ENCODE measurements at regions not wholly inside any gene's neighbourhood (a gene's known extent, or its start where the extent isn't known, plus 50 kb on each side); places are given as distances from the start of the nearest gene placed in this dataset.

- H3K27me3 ChIP-seq: no peaks in the 10 kb centered on the region
- H3K4me2 ChIP-seq: peak overlapping the region in 3 of 11 experiments; percentile 1 to 19 (median 10); a peak in 1 of 22 replicates
- no peaks in the 10 kb centered on the region for H4K20me1 ChIP-seq
- TF ChIP-seq Cebpa-rat (IDR thresholded peaks at IDR 0.05): 0 out of 22 replicates have a peak, but pooled peaks of 1 of the 11 experiments have one; percentile 39
- H3K4me3 ChIP-seq: no peak overlapping the region
- no peak overlapping the region for H3K9ac ChIP-seq
- peaks cover 9 to 21% (median 14%) of the 10 kb centered on the region in 11 experiments for H3K9me3 ChIP-seq (replicated peaks in 1 of 11)
- no peaks in the 10 kb centered on the region for H3K36me3 ChIP-seq
- peaks cover 15 to 34% (median 19%) of the 10 kb centered on the region in 10 experiments for H3K4me1 ChIP-seq
- no peak overlapping the region for H3K27ac ChIP-seq
Observed at GRCh38 chr12:124664395-124665111, 97.1 kb upstream of the NCOR2 start.

DNA sequence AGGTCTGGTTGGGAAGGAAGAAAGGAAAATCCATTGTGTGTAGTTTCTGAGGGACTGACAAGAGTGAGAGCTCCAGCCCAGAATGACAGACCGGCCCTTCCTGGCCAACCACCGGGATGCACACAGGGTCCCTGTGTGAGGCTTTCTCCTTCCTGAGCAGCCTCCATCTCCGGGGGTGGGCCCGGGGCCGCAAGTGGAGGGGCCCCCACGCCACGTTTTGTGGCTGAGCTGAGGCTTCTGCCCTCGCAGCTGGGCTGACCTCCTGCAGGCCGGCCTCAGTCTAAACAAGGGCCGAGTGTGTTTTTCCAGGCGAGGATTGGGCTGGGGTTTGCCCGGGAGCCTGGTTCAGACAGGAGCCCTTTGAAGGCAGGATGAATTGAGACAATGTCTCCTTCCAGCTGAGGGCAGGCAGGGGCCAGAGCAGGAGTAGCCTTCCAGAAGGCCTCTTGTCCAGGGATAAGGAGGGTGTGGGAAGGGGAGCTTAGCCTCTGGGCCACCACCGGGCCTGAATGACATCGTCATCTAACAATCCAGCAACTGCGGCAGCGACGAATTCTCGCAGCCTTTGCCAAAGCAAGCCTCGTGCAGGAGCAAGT lies 96.5 kb upstream of the NCOR2 start:
- Histone ChIP-seq H3K36me3 (no peaks in the 10 kb centered on the region), H3K9ac (no peak overlapping the region), H3K27ac (no peak overlapping the region), H3K4me1 (peaks cover 8 to 27% (median 12%) of the 10 kb centered on the region in 10 experiments), H4K20me1 (no peaks in the 10 kb centered on the region), H3K4me3 (no peak overlapping the region), H3K9me3 (replicated peaks in 1 of 11) (peaks cover 9 to 21% (median 14%) of the 10 kb centered on the region in 11 experiments), H3K27me3 (no peaks in the 10 kb centered on the region), H3K4me2 (no peak overlapping the region)
- TF ChIP-seq Cebpa-rat (IDR thresholded peaks at IDR 0.05): no peak

GRCh38 chr12:124663206-124663605 lies 95.8 kb upstream of the NCOR2 start:
- Histone ChIP-seq H3K36me3 (no peaks in the 10 kb centered on the region), H3K4me2 (no peak overlapping the region), H4K20me1 (no peaks in the 10 kb centered on the region), H3K4me1 (peaks cover 4 to 20% (median 9%) of the 10 kb centered on the region in 10 experiments; a peak in 14 of 20 replicates), H3K9me3 (replicated peaks in 1 of 11) (peaks cover 9 to 21% (median 14%) of the 10 kb centered on the region in 11 experiments), H3K27ac (no peak overlapping the region), H3K4me3 (no peak overlapping the region), H3K27me3 (no peaks in the 10 kb centered on the region), H3K9ac (no peak overlapping the region)
- no peak for TF ChIP-seq Cebpa-rat (IDR thresholded peaks at IDR 0.05)

DNA sequence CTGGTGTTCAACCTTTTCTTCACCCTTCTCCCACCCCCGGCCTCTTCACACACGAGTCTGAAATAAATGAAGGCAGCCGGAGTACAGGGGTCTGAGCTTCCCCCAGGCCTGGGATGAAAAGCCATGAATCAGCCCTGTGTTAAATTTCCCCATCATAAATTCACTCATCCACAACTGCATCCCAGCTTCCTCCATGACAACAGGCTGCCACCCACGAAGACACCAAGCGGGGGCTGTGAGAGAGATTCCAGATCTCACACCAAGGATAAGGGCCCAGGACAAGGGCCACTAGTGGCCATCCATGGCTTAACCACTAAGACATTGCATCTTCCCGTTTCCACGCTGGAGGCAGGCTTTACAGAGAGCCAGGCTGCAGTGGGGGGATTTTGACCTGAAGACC lies 93.9 kb upstream of the NCOR2 start:
- H4K20me1 ChIP-seq: no peaks in the 10 kb centered on the region
- H3K4me1 ChIP-seq: peaks cover 9 to 35% (median 18%) of the 10 kb centered on the region in 10 experiments
- H3K9me3 ChIP-seq (replicated peaks in 1 of 11): peaks cover under 1 to 10% (median 3%) of the 10 kb centered on the region in 11 experiments; a peak in 18 of 22 replicates
- no peak overlapping the region for H3K27ac ChIP-seq
- peak overlapping the region in 4 of 11 experiments; percentile 5 to 28 (median 22); a peak in 5 of 22 replicates for H3K4me2 ChIP-seq
- TF ChIP-seq Cebpa-rat (IDR thresholded peaks at IDR 0.05): no peak
- H3K36me3 ChIP-seq: no peaks in the 10 kb centered on the region
- H3K9ac ChIP-seq: no peak overlapping the region
- no peak overlapping the region for H3K4me3 ChIP-seq
- no peaks in the 10 kb centered on the region for H3K27me3 ChIP-seq

DNA sequence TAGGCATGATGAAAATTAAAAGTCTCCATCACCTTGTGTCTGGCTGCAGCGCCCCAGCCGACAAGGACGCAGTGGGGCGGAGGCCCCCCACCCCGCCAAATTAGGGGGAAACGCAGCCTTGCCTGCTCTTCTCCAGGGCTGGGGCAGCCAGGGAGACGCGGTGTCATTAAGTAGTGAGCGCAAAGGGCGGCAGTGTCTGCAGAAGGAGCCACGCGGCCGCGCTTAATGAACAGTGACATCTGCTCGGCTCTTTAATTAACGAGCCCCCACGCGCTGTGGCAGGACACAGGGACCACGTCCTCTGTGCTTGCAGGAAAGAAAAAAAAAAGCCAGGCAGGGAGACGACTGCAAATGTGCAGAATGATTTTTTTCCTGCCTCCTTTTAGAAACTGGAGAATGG lies 93.4 kb upstream of the NCOR2 start:
- no peaks in the 10 kb centered on the region for H4K20me1 ChIP-seq
- H3K4me2 ChIP-seq: peak overlapping the region in 3 of 11 experiments; percentile 21 to 28 (median 23); a peak in 6 of 22 replicates
- no peak for TF ChIP-seq Cebpa-rat (IDR thresholded peaks at IDR 0.05)
- H3K9ac ChIP-seq: no peak overlapping the region
- no peak overlapping the region for H3K4me3 ChIP-seq
- peaks cover 14 to 39% (median 23%) of the 10 kb centered on the region in 10 experiments for H3K4me1 ChIP-seq
- H3K9me3 ChIP-seq (replicated peaks in 1 of 11): peaks cover 0 to 5% (median 0%) of the 10 kb centered on the region in 11 experiments; a peak in 2 of 22 replicates
- no peaks in the 10 kb centered on the region for H3K27me3 ChIP-seq
- no peaks in the 10 kb centered on the region for H3K36me3 ChIP-seq
- H3K27ac ChIP-seq: no peak overlapping the region

DNA sequence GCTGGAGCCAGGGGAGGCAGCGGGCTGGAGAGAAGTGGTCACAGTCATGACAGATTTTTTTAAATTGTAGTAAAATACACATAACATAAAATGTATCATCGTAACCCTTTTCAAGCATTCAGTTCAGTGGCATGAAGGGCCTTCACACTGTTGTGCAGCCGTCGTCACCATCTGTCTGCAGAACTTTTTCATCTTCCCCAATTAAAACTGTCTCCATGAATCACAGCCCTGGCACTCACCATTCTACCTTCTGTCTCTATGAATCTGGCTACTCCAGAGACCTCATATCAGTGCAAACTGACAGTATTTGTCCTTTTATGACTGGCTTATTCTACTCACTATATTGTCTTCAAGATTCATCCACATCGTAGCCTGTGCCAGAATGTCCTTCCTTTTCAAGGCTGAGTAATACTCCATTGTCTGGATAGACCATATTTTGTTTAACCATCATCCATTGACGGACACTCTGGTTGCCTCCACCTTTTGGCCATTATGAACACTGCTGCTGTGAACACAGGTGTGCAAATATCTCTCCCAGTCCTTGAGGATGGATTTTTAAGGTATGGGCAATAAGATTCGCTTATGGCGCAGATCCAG lies 91.5 kb upstream of the NCOR2 start:
- Histone ChIP-seq H3K9ac (no peak overlapping the region), H3K36me3 (no peaks in the 10 kb centered on the region), H3K4me3 (no peak overlapping the region), H3K9me3 (replicated peaks in 1 of 11) (no peaks in the 10 kb centered on the region), H3K27me3 (no peaks in the 10 kb centered on the region), H3K4me2 (no peak overlapping the region; a peak in 2 of 22 replicates), H4K20me1 (no peaks in the 10 kb centered on the region), H3K27ac (no peak overlapping the region), H3K4me1 (peaks cover 25 to 47% (median 37%) of the 10 kb centered on the region in 10 experiments)
- no peak for TF ChIP-seq Cebpa-rat (IDR thresholded peaks at IDR 0.05)

DNA sequence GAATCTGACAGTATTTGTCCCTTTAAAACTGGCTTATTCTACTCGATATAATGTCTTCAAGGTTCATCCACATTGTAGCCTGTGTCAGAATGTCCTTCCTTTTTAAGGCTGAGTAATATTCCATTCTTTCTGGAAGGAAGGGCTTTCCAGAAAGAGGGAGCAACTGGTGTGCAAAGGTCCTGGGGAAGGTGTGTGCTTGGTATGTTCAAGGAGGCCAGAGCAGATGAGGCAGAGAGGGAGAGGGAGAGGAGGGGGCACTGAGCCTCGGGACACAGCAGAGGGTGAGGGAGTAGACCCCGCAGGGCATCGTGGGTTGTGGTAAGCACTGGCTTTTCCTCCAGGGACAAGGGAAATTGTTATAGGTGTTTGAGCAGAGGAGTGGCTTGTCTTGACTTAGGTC lies 90.9 kb upstream of the NCOR2 start:
- no peaks in the 10 kb centered on the region for H4K20me1 ChIP-seq
- H3K9me3 ChIP-seq (replicated peaks in 1 of 11): no peaks in the 10 kb centered on the region
- H3K9ac ChIP-seq: no peak overlapping the region
- no peaks in the 10 kb centered on the region for H3K36me3 ChIP-seq
- peaks cover 27 to 51% (median 39%) of the 10 kb centered on the region in 10 experiments for H3K4me1 ChIP-seq
- H3K4me3 ChIP-seq: no peak overlapping the region
- H3K4me2 ChIP-seq: peak overlapping the region in 3 of 11 experiments; percentile 3 to 23 (median 16); a peak in 3 of 22 replicates
- H3K27ac ChIP-seq: no peak overlapping the region
- H3K27me3 ChIP-seq: peaks cover 0 to 3% (median 0%) of the 10 kb centered on the region in 11 experiments; a peak in 1 of 22 replicates
- TF ChIP-seq Cebpa-rat (IDR thresholded peaks at IDR 0.05): no peak

GRCh38 chr12:124656947-124657434 lies 89.6 kb upstream of the NCOR2 start:
- Histone ChIP-seq H3K36me3 (no peaks in the 10 kb centered on the region), H4K20me1 (no peaks in the 10 kb centered on the region), H3K4me2 (peak overlapping the region in 9 of 11 experiments; percentile 68 to 89 (median 75); a peak in 12 of 22 replicates), H3K27me3 (peaks cover 0 to 11% (median 0%) of the 10 kb centered on the region in 11 experiments; a peak in 1 of 22 replicates), H3K4me3 (no peak overlapping the region), H3K9me3 (replicated peaks in 1 of 11) (no peaks in the 10 kb centered on the region), H3K27ac (peak overlapping the region in 3 of 11 experiments; percentile 30 to 68 (median 63); a peak in 4 of 22 replicates), H3K4me1 (peaks cover 33 to 65% (median 48%) of the 10 kb centered on the region in 10 experiments), H3K9ac (peak overlapping the region in 3 of 11 experiments; percentile 29 to 61 (median 55); a peak in 4 of 22 replicates)
- no peak for TF ChIP-seq Cebpa-rat (IDR thresholded peaks at IDR 0.05)
